GM19455 (cell line): ENCODE measurements at regions not wholly inside any gene's neighbourhood (a gene's known extent, or its start where the extent isn't known, plus 50 kb on each side); places are given as distances from the start of the nearest gene placed in this dataset.
"Not testable (repeated sequence)": the region's sequence is repeated elsewhere in the genome, so short reads cannot be mapped to it uniquely, and the experiment has no call there.

Experiments used
- ATAC-seq: cut with Tn5 transposase; IDR thresholded peaks from one replicate; pipeline ENCODE4 v1.9.1; 2021; ENCODE audit not compliant: unreplicated experiment

DNA sequence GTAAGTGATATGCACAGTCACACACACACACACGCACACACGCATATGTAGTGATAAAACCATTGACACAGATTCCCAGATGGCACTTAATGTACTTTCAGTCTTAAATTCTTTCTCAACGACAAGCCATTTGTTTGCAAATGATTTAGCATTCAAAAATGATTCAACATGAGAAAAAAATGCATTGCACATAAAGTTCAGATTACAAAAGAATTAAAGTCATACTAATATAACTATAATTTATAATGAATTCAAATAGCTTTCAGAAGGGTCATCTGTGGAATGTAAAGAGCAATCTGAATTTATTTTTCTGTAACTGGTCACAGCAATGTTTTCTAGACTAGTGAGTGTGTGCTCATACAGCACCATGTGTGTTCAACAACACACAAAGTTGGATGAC is 521.6 kb upstream of the ZNF337 start:
- no peak for ATAC-seq

DNA sequence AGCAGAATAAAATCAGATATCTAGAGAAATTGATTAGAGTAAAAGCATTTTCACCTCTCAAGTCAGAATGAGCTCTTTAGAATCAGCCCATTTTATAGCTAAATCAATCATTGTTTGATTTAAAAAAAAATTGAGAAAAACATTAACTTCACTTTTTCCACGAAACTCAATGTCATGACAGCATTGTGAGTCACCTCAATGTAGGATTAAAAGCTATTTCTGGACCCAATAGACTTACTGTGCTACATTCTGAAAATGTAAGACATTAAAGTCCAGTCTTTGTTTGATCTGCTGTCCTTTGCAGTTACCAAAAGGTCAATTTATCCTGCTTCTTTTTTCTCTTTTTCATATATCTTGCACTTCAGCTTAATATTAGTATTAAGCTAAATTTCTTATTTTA is 519.4 kb upstream of the ZNF337 start:
- no peak for ATAC-seq

DNA sequence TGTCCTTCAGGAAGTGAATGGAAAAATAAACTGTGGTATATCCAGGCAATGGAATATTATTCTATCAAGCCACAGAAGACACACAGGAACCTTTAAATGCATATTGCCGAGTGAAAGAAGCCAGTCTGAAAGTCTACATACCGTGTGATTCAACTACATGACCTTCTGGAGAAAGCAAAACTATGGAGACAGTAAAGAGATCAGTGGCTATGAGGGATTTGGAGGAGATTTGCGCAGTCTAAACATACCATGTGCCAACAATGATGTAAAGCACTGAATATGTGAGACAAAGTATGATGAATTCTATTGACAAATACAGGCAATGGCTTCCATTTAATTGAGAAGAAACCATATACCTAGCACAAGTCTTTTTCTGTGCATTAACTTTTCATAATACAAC is 518.3 kb upstream of the ZNF337 start:
- ATAC-seq, result no peak

DNA sequence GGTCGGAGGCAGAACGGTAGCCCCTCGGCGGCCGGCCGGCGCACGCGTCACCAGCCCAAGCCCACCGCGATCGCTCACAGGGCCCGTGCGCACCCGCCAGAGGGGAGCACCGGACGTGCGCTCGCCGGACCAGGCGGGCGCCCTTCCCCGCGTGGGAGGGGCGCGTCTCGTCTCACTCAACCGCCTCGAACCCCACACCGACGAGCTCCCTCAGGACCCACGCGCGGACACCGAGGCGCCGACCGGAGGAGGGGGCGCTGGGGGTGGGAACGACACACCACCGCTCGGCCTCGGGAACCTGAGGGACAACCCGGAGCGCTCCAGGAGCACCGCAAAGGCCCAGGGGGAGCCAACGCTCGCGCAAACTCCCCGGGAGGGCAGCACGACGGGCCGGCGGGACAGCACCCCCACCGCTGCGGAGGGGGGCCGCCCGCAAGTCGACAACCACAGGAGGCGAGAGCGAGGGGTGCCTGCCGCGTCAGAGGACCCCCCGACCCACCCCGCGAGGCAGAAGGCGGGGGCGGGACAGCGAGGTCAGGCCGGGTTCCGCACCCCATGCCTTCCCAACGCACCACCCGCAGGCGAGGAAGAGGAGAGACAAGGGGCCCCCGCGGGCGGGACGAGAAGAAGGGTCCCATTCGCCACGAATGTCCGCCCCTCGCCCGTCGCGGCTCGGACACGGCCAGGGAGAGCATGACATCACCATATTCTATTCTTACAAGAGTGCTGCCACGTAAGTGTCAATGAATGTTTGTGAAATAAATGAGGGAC is 512.7 kb upstream of the ZNF337 start:
- no peak for ATAC-seq

DNA sequence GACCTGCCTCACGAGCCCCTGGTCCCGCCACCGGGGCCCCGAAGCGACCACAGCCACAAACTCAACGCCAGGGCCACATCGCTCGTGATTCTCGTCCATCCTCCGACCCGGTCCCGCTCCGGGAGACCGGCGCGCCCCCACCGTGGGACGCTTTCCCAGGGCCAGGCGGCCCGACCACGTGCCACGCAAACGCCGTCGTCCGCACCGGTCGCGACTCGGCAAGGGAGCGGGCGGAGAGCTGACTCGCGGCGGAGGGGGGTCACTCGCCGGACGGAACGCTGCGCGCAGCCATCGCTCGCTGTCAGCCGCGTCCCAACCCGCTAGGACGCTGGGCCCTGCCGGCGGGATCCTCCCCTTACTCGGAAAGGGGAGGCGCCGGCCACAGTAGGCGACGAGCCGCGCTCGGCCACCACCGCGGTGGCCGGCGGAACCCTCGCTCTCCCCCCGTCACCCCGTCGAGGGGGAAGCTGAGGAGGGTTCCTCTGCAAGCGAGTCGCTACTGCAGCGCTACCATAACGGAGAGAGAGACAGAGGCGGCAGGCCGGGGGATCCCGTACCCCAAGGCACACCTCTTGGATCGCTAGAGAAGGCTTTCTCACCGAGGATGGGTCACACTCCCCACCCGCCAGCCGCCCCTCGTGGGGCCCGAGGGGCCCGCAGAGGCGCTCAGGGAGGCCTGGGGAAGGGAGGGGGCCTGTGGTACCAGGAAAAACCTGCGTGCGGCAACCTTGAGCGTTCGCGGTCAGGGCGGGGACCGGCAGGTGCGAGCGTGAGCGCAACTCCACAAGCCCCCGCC is 511.8 kb upstream of the ZNF337 start:
- ATAC-seq, result no peak

DNA sequence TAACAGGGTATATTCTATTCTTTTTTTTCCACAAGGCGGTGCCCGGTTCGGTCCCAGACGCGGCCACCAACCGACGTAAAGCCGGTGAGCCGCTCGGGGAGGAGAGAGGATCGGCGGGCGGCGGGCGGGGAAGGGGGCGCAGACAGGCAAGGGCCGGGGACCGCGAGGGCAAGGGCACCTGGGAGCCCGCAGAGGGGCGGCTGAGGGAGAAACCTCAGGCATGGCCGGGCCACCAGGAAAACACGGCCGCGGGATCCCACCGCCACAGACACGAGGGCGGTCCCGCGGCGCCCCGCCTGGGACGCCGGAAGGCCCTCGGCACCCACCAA is 511.3 kb upstream of the ZNF337 start:
- not testable (repeated sequence) for ATAC-seq

DNA sequence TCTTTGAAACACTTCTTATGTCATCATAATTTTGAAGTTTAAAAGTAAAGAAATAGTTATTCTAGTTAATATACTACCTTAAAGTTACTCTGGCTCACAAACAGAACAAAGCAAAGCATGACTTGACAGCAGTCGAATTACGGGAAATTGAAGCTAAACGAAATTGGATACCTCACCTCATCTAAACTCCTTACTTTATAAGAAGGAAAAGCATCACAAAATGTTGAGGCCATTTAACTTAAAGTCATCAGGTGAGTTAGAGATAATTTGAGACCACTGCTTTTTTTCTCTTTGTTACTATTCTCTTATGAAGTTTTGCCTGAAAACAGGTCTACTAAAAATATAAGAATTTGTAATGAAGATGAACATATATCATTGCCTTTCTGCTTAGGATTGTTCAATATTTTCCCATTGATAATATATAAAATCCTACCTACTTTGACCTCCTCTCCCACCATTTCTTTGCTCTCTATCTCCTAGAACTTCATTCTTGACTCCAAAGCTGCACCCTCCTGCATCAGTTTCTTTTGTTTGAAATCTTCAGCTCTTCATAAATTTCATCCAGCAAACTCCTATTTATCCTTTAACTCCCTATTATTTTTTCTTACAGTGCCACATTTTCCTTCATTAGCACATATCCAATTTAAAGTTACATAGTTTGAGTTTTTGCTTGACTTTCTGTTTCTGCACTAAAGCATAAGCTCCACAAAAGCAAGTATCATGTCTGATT is 510.7 kb upstream of the ZNF337 start:
- ATAC-seq, result no peak

DNA sequence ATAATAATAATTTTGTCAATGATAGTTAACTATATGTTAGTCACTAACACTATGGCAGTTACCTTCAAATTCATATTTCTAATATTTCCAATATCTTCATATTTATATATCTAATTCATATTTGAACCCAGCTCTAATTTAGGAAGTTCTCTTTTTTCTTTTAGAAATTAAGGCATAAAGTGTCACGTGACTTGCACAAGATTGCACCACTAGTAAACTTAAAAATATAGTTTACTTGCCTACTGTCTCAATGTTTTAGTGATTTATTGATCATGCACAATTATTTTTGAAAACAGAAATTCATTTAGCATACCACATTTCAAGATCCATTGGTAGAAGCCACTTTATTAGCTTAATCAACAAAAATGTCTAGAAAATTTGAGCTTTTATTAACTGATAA is 508.7 kb upstream of the ZNF337 start:
- no peak for ATAC-seq

DNA sequence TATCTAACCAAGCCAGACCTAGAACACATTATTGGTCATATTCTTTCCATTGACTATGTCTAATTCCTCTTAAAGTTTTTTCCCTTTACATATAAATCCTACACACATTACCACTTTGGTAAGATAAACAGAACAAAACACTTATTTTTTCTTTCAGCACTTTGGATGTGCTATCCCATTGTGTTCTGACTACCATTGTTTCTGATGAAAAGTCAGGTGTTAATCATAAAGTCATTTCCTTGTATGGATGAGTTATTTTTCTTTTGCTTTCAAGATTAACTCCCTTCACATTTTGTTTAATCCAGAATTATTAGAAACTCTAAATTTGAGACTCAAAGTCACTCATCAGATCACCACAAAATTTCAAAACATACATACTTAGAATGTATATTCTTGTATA is 504.4 kb upstream of the ZNF337 start:
- not testable (repeated sequence) for ATAC-seq

DNA sequence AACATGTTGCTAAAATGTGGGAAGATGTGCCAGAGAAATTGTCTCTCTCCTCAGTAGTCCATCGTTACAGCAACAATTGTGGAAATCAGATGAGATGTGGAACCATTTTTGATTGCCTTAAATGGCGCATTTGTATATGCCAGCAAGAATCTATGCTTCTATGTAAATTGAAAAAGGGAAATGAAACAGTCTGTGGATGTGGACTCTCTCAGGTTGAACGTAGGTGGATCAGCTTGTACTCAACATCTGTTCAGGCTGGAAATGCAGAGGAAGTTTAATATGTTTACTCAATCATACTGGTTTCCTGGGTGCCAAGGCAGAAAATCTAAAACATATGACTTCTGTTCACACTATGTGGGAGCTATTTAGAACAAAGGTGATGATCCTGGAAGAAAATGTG is 490.7 kb upstream of the ZNF337 start:
- ATAC-seq, result not testable (repeated sequence)

DNA sequence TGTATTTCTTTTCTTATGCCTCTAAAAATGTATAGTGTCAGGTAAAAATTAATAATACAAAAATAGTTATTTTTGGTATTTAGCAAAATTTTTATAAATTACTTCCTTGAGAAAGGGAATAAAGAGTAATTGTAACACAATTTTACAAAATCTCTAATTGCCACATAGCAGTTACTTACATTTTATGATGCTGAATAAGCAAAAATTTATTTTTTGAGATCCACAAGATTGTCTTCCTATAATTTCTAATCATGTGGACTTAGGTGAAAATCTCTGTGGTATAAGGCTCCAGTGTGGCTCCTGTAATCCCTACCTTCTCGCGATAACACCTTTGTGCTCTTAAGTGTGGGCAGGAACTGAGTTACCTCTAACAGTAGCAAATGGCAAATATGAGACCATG is 487.1 kb upstream of the ZNF337 start:
- not testable (repeated sequence) for ATAC-seq

DNA sequence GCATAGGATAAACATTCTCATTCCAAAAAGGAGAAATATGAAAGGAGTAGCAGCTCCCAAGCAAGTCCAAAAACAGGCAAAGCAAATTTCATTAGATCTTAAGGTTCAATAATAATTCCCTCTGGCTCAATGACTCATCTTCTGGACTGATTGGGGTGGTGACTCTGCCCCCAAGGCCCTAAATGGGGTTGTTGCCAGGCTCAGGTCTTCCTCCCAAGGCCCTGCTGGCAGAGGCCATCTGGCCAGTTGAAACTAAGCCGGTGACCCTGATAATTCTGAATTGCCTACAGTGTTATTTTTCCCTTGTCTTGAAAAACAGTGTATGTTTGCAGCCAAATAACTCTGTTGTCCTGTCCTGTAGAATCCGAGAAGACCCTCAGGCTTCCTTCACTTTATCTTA is 484.7 kb upstream of the ZNF337 start:
- ATAC-seq, result not testable (repeated sequence)

DNA sequence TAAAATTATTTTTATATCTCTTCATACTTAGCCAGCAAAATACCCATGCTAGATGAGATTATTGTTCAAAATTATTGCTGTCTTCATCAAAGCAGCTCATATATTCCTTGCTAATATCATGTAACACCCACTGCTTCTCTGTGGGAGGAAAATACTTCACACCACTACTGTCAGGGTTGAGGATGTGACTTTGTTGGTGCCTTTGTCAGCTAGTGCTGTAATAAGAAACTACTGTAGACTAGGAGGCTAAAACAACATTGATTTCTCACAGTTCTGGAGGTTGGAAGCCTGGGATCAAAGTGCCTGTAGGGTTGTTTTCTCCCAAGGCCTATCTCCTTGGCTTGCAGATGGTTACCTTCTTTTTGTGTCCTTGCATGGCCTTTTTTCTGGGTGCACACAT is 475.2 kb upstream of the ZNF337 start:
- ATAC-seq, result not testable (repeated sequence)

DNA sequence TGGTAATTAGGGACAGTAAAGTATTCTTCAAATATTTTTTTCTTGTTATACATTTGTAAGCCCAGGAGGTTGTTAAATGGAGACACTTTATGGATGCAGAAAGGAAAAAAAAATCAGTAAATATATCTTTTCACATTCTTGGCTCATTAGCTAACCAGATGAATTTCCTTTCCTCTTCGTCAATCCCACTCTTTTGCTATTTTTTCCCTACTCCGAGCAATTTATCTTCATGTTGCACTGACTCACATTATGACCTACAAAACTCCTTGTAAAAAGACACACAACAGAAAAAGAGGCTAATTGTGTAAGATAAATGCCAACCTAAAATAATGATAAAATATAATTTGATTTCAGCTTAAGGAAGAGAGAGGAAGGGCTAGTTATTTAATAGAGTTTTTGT is 472.9 kb upstream of the ZNF337 start:
- ATAC-seq, result no peak

DNA sequence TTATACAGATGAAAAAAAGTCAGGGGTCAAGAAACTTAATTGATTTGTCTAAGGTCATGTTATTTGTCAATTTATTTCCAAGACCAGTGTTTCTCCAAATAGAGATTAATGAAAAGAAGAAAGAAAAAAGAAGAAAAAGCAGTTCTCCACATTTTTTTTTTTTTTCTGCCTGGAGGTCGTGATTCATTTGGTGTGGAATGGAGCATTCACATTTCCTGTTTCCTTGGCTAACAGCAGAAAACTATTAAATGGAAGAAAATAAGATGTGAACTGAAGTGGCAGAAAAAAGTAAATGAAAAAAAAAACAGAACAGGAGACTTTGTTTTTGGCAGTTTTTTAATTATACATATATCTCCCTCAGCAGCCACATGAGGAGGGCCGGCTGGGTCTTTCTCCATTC is 470.8 kb upstream of the ZNF337 start:
- no peak for ATAC-seq

DNA sequence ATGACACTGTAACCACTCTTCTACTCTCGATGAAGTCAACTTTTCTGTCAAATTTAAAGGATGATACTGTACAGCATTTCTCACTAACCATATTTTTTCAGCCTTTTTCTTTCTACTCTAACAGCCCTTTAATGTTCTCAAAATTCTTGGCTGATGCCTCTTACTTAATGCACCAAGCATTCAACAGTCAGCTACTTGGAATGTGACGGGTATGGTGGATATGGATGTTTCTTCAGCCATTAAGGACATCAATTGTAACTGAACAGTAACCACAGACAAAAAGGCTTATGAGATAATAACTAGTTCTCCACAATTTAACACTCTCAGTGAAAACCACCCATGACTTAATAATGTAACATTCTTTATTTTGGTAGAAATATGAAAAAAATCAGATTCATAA is 467.2 kb upstream of the ZNF337 start:
- no peak for ATAC-seq

DNA sequence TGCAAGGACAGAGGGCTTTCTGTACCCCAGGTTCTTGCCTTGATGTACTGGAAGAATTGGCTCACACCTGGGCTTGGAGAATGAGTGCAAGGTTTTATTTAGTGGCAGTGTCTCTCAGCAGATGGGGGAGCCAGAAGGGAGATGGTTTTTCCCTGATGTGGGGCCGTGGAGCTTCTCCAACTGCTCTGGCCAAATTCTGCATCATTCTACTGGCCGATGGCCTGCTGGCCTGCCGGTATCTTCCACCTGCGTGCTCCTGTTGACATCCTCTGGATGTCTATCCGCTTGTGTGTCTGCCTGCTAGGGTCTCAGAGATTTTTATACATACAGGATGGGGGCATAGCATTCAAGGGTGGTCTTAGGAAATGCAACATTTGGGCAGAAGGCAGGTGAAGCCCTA is 466.5 kb upstream of the ZNF337 start:
- not testable (repeated sequence) for ATAC-seq

DNA sequence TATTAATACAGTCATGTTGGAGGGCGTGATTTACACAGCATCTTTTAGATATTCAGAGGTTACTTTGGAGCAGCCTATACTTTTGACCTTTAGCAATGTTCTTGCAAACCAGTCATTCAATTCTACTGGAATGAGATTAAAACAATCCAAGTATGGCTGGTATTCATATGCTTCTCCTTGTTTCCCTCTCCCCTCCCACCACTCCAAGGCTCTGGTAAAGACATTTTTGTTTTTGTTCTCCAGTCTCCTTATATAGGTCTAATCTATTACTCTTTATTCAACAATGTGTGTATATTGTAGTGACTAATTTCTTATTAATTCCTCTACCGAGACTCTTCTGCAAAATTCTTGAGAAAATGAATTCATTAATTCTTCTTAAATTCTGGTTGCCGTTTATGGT is 465.1 kb upstream of the ZNF337 start:
- ATAC-seq, result not testable (repeated sequence)

DNA sequence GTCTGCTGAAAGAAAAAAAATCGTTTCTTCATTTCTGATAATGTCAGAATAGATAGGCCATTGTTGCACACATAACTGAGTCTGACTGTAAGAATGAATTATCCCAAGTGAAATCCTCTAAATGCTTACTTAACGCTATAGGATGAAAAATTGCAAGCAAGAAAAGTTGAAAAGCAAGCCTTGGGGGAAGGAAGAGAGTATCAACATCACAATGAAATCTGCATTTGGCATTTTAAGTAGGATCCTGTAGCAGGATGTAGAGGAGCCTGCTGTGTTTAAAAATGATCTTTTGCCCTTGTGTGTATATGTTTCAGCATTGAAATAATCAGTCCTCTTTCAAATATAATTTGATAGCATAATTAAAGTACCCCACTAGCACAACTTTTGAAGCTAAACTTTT is 464.3 kb upstream of the ZNF337 start:
- not testable (repeated sequence) for ATAC-seq

DNA sequence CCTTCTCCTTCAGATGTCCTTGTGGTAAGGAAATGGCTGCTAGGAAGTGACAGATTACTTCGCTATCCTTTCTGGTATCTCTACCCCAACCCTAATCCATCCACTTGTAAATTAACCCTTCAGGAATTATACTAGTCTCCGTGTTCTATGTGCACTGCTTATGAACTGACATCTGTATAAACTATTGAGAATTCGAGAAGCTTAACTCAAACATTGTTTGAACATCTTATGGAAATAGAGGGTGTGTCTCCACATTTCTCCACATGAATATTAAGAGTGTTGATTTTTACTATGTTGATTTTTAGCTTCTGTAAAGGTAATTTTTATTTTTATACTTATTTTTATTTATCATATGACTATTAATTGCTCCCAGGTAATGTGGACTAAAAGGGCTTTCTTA is 457.6 kb upstream of the ZNF337 start:
- ATAC-seq, result no peak

DNA sequence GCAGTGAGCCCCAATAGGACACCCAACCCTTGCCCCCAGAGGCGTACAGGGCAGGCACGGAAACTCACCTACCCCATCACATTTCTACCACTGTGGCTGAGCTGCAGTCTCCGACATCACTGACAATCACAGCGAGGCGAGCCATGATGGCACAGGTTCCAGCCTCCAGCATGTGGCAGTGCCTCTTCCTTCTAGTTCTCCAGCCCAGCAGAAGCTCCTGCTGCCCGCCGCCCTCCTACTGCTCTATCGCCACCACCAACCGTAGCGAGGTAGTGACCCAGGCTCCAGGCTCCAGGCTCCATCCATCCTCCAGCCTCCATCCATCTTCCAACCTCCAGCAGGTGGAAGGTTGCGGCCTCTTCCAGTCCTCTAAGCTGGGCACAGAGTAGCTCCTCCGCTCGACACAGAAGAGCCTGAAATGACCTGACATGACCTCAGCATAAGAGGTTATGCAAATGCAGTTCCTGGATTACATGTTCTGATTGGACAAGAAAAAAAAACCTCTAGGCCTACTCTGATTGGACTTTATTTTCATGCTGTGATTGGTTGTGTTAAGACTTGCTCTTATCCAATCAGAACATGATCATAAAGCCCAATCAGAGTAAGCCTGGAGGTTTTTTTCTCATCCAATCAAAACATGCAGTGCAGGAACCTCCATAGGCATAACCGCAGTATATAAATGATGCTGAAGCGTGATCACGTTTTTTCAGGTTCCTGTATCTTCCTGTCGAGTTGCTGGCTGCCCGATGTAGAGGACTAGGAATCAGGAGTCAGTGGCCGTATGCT is 438.9 kb upstream of the ZNF337 start:
- ATAC-seq, result no peak
